ENCODE measurements at regions not wholly inside any gene's neighbourhood (a gene's known extent, or its start where the extent isn't known, plus 50 kb on each side); places are given as distances from the start of the nearest gene placed in this dataset.

DNA sequence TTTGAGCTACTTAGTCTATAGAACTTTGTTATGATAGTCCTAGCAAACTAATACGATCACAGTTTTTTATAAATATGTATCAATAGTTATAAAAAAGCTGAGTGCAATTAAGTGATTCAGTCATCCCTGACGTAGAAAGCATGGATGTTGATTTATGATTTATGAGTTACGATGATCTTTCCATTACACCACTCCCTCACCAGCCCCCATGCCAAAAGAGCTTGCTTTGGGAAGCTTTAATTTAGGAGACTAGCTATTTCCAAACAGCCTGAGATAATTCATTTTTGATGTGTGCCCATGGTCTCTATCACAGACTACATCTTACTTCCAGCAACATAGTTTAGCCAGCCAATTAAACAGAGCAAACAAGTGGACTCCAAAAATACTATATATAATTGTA, 256.8 kb downstream of the GABRG2 start:
- no peak for DNase-seq (ENCODE audit: low spot score)

DNA sequence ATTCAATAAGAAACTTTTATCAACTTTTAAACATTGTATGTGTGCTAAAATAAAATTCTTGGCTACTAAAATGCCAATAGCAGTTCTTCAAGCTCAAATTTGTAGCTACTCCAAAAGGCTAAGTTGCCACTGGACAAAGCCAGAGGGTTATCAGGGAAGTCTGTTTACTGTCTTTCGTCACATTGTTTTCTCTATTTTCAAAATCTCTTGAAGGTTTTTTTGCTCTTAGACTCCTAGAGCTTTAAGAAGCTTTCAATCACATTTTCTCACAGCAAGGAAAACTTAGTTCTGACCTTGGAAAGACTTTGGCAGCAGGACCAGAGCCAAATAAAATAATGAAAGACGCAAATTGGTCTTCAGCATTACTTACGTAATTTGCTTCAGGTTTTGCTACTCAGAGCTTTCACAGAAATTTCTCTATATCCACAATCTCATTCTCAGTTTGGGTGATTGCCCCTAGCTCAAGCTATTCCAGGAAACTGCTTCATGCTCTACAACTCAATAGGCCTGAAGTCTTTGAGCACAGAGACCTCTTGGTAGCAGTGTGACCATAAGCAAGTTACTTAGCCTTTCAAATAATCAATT, 257.7 kb downstream of the GABRG2 start:
- DNase-seq (ENCODE audit: low spot score), result no peak

GRCh38 chr5:162334944-162335343, 267.4 kb downstream of the GABRG2 start:
- DNase-seq (ENCODE audit: low spot score), result no peak

DNA sequence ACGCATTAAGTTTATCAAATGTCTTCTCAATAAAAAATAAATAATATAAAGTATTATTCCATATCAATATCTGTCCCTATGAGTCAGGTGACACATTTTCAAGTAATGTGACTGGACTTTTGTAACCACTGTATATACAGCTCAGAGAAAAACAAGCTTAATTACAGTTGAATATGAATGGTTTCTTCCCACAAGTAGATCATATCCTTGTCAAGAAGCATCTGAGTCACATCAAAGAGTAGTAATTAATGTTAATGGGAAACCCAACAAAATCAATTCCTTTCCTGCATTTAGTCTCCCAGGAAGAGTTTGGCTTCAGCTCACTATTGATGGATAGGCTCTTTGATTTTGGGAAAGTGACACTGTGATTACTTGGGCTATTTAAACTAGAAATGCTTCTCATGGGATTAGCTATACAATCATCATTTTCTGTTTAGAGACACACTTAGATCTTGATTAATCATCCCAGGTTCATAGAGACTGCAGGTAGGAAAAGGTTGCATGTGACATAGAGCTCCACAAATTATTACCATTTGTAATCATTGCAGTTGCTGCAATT, 292.9 kb downstream of the GABRG2 start:
- DNase-seq (ENCODE audit: low spot score), result no peak

GRCh38 chr5:162372256-162372655, 304.7 kb downstream of the GABRG2 start:
- no peak for DNase-seq (ENCODE audit: low spot score)

DNA sequence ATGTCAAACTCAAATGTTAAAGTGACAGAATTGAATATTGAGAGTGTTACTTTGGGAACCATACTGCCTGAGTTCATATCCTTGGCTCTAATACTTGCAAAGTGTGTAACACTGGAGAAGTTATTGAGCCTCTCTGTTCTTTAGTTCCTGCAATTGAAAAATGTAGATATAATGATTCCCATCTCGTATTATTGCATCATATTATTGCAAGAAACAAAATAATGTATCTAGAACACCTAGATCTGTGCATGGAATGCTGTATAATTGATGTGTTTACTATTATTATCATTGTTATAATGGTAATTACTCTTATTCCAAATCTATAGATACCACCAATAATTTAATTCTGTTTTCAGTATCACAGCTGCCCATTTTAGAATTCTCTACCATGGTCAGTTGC, 310.3 kb downstream of the GABRG2 start:
- no peak for DNase-seq (ENCODE audit: low spot score)

DNA sequence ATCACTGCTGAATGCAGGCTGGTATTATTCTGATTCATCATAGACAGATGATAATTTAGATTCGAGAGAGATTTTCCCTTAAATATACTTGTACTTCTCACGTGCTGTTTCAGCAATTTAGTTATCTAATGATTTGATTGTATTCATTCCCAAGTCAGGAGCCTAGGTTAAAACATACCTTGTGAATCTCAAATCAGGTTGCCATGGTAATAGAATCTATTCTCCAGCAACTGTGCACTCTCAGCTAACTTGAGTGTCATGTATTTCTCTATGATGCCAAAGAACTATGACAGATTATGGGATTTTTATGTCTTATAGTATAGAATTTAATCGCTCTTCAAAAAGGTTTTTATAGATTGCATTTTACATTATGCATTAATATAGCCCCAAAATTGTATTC, 315.3 kb downstream of the GABRG2 start:
- no peak for DNase-seq (ENCODE audit: low spot score)

GRCh38 chr5:162384225-162384624, 316.7 kb downstream of the GABRG2 start:
- DNase-seq (ENCODE audit: low spot score), result no peak

DNA sequence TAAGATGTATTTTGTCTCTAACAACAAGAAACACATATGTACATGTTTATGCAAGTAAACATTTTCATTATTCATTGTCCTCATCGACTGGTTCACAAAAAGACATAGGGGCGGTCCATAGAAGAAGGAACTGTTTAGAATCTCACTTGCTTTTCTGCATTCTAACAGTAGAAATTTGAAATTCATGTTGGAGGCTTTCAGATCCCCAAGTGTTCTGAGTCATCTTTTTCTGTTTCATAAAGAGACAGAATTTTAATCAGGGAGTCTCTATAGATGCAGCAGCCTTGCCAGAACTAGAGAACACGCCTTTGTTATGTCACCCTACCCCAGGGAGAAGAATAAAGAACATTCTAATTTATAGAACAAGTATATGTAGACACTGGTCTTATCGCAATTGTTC, 324.3 kb downstream of the GABRG2 start:
- DNase-seq (ENCODE audit: low spot score), result no peak

DNA sequence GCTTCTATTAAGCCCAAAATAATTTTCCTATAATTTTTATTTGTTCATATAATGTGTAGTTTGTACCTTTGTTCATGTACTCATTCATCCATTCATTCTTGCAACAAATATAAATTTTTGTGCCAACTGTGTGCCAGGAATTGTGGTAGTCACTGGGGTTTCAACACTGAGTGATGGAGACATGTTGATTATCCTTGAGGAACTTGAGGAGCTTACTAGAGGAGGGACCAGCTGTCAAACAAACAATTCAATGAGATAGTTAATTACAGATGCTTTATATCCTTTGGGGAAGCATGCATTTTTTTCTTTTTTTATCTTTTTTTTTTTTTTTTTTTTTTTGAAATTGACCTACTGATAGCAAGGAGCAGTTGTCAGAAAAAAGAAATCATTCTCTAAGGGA, 324.8 kb downstream of the GABRG2 start:
- no peak for DNase-seq (ENCODE audit: low spot score)

GRCh38 chr5:162393534-162393933, 326.0 kb downstream of the GABRG2 start:
- no peak for DNase-seq (ENCODE audit: low spot score)

DNA sequence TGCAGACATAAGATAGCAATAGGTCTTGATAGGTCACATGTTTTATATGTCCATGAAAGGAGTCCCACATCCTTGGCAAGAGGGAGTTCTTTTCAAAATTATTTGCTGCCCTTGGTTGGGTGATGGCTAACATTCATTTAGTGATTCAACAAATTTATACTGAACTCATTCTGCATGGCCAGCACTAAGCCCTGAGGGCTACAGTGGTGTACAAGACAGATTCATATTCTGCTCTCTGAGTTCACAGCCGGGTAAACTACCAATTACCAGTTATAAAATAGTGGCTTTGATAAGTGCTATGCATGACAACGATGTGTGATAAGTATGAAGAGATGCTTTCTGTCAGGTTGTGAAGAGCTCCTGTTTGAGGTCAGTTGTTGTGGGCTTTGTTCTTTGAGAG, 340.0 kb downstream of the GABRG2 start:
- no peak for DNase-seq (ENCODE audit: low spot score)

DNA sequence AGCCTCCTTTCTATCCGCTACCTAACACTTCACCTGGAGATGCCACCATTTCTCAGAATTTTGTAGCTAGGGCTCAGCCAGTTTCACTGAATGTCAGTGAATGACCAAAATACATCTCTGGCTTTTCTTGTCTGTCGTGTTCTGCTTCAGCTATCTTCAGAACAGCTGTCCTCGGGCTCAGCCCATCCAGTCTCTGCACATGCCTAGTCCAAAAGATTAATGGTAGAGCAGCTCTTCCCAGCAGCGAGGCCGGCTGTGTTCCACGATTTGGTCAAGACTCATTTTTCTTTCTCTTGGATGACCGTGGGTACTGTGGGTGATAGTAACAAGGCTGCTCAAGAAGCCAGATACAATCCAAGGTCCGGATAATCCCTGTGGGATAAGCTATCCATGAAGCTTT, 342.8 kb downstream of the GABRG2 start:
- DNase-seq (ENCODE audit: low spot score), result no peak

DNA sequence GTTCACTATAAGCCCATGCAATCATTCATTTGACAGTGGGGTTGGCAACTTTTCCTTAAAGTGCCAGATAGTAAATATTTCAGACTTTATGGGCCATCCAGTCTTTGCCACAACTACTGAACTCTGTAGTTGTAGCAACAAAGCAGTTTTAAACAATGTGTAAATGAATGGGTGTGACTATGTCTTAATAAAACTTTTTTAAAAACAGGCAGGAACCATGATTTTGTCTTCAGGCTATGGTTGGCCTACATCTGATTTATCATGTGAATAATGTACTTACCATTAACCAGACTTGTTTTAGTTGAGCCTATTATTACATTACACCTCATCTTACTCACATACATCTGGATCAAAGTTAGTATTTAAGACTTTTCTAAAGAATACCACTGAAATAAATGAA, 361.6 kb downstream of the GABRG2 start:
- DNase-seq (ENCODE audit: low spot score), result no peak

DNA sequence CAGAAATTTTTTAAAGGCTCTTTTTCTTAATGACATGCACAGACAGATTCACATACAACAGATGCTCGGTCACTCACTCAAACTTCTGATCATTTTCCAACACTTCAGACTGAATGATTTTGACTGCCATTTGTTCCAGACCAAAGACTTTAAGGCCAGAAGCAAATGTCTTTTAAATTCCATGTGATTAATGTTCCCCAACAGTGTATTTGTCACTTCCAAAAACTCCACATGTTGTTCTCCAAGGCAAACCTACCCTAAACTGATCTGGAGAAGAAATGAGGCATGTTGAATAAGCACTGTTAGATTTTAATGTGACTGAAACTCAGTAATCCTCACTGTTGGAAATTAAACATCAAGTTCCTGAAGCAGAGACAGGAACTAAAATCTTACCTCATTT, 366.7 kb downstream of the GABRG2 start:
- DNase-seq (ENCODE audit: low spot score), result no peak

DNA sequence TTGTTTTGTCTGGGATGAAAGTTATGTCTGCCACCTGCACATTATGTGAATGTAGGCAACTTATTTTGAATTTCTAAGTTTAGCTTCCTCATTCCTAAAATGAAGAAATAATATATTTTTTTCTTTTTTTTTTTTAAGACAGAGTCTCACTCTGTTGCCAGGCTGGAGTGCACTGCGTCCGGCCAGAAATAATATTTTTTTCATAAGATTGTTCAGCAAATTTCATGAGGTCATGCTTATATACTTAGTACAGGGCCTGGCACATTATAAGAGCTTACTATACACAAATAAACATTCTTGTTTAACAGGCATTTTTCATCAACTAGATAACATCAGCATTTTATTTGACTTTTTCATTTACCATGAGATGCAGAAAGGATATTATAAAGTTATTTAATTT, 368.5 kb downstream of the GABRG2 start:
- no peak for DNase-seq (ENCODE audit: low spot score)

DNA sequence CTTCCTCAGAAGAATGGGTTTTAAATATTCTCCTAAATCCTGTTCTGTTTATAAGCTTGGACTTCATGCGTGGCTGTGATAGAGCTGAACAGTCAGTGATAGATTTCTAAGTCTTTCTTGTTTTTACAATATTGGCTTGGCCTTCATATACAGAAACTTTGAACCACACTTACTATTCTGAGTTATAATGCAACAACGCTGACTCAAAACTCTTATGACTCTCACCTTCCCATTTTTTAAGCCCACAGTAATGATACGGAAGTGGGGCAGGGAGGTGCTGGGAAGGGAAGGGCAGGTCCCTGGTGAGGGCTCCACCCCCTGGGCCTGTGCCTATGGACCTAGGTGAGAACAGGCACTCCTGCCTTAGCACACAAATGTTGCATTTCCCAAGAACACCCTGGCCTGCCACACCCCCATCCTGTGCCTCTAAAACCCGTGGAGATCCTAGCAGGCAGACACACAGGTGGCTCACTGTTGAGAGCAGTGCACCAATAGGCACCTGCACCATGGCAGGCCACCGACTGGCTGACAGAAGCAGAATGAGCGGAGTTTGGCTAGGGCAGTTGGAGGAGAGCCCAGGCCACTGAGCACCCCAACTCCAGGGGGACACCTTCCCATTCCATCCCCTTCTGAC, 376.7 kb downstream of the GABRG2 start:
- no peak for DNase-seq (ENCODE audit: low spot score)

DNA sequence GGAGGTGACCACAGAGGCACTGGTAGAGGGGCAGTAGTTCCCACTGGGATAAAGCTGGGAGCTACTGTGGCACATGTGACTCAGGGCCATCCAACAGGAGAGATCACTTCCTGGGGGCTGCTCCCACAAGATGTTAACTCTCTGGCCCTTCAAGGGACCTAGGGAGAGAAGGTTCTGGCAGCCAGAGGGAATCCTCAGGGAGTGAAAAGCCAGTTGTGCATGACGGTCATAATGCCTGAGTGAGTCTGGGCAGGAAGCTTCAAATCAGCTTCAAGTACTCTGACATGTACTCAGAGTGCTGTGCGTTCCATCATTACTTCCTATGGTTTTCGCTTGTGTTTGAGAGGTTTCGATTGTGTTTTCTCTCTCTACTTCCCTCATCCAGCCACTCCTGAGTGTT, 388.5 kb downstream of the GABRG2 start:
- DNase-seq (ENCODE audit: low spot score), result no peak

DNA sequence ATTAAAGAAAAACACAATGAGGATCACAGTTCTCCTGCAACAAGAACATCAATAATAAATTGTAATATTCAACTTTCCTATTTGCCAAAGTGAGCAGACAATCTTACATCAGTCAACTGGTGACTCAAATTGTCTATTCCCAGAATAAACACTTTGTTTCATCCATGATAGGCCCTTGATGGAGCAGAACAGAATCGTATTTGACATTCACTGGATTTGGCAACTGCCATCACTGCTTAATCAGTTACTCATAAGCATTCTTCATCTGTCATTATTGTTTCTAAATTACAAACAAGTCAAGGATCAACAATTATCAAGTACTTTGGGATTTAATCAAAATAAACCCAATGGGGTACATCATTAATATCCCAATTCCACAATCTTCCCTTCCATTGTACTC, 398.4 kb downstream of the GABRG2 start:
- DNase-seq (ENCODE audit: low spot score), result no peak

DNA sequence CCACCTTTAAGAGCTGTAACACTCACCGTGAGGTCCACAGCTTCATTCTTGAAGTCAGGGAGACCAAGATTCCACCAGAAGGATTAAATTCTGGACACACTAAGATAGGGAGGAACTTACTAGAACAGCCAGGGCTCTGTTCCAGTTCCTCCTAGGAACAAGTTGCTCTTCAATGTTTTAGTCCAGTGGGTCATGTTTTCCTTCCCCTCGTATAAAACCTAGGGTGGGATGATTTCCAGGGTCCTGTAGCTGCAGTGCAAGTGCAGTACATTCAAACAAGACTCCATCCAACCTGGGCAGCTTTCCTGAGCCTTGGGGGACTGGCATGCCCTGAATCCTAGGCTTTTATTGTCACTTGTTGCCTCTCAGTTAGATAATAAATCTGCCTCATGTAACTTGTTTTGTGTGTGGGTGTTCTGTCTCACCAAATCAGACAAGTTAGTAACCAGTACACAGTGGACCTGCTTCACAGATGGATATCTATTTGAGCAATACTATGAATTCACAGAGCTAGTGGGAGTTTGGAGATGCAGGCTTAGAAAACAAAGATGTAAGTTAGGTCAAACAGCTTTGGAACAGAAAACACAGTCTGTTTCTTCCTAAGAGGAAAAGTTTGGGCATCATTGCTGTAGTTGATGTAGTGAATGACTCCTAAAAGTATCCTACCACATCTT, 405.6 kb downstream of the GABRG2 start:
- DNase-seq (ENCODE audit: low spot score), result no peak

GRCh38 chr5:162474239-162474638, 406.7 kb downstream of the GABRG2 start:
- no peak for DNase-seq (ENCODE audit: low spot score)

DNA sequence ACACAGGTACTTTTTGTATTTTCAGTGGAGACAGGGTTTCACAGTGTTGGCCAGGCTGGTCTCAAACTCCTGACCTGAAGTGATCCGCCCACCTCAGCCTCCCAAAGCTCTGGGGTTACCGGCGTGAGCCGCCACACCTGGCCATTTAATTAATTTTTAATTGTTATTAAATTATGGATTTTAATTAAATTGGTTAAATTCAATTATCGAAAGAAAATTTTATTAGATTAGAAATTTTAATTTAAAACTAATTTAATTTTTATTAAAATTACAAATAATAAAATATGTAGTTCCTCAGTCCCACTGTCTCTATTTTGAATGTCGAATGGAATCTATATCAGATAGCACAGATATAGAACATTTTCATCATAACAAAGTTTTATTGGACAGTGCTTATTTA, 416.5 kb downstream of the GABRG2 start:
- DNase-seq (ENCODE audit: low spot score), result no peak

- DNase-seq (ENCODE audit: low spot score), result no peak
Measured at GRCh38 chr5:162484986-162485385, 417.4 kb downstream of the GABRG2 start.
